ENCODE measurements at regions not wholly inside any gene's neighbourhood (a gene's known extent, or its start where the extent isn't known, plus 50 kb on each side); places are given as distances from the start of the nearest gene placed in this dataset.

DNA sequence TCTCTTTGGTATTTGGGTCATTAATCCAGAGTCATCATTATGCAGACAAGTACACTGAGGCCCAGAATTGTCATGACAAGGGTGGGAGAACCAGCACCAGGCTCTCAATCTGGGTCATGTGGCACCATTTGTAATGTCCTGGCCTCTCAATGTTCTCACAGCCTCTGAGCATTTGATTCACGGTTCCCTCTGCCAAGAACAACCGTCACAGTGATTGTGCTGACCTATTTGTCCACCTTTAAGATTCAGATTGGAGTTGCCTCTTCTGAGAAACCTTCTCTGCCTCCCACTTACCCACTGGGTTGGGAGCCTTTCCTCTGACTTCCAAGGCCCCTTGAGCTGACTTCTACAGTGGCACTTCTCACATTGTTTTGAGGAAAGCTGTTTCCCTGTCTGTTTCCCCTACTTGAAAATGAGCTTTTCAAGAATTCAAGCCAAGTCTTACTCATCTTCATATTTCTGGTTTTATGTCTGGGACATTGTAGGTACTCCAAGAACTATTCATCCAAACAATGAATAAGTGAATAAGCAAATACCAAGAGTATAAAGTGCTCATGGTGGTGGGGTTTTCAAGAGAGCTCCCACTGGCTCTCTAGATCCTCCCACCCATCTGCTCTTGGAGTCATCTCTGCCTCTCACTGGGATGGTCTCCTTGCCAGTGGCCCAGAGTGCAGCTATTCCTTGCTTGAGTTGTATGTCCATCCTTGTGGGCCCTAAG is 126.4 kb upstream of the E2F8 start:
- H3K27ac ChIP-seq: peak overlapping the region; percentile 33 to 40
- DNase-seq: peak in 1 of 2 donors; percentile 81
- H3K36me3 ChIP-seq: no peaks in the 10 kb centered on the region
- intact Hi-C loops (cut with DNase I; ENCODE audit: low total_unique reads): no loop called here
- H3K4me3 ChIP-seq: no peak overlapping the region
- peaks cover 0 to 20% (median 4%) of the 10 kb centered on the region in 4 donors for H3K4me1 ChIP-seq
- H3K9me3 ChIP-seq: no peaks in the 10 kb centered on the region
- no peak for TF ChIP-seq CTCF (IDR thresholded peaks at IDR 0.05)
- no peaks in the 10 kb centered on the region for H3K27me3 ChIP-seq

- DNase-seq: no peak
- Histone ChIP-seq H3K27ac (peak overlapping the region; percentile 33 to 50), H3K4me1 (peaks cover 0 to 17% (median 4%) of the 10 kb centered on the region in 4 donors), H3K9me3 (no peaks in the 10 kb centered on the region), H3K4me3 (no peak overlapping the region), H3K27me3 (peaks cover 0 to 3% of the 10 kb centered on the region in 2 donors), H3K36me3 (no peaks in the 10 kb centered on the region)
- intact Hi-C loops (cut with DNase I; ENCODE audit: low total_unique reads): no loop called here
- no peak for TF ChIP-seq CTCF (IDR thresholded peaks at IDR 0.05)
Measured at GRCh38 chr11:19365743-19366410, 125.1 kb upstream of the E2F8 start.

DNA sequence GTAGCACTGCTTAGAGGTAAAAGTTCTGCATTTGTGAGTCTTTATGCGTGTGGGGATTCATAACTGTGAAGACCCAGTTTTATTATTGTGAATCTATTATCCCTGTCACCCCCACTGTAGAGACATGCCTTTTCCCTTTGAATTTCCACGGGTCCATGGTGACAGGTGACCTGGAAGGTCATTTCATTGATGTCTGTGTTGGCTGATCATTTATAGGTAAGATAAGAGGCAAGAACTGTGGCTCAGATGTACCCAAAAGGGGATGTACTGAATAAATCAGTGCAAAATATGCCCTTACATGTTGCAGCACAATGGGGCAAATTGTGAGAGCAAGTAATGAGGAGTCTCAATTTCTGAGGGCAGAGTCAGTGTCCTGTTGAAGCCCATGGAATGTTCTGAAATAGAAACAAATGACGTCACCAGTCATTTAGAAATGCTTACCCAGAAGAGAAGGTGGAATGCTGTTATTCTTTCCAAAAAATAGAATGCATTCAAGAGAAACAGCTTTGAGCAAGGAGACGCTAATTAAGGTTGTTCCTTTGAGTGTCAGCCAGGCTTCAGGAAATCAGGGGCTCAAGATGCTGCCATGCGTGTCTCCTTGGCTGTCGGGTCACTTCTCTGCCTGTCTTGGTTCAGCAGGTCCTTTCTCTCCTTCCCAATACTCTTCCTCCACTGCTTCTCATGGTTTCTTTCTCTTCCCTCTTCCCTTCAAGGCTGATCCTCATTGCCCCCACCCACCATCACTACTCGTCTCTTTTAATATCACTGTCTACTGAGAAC is 118.7 kb upstream of the E2F8 start:
- no peak for TF ChIP-seq CTCF (IDR thresholded peaks at IDR 0.05)
- peaks cover 0 to 19% of the 10 kb centered on the region in 2 donors for H3K27me3 ChIP-seq
- H3K9me3 ChIP-seq: no peaks in the 10 kb centered on the region
- H3K36me3 ChIP-seq: no peaks in the 10 kb centered on the region
- intact Hi-C loops (cut with DNase I; ENCODE audit: low total_unique reads): no loop called here
- no peaks in the 10 kb centered on the region for H3K4me1 ChIP-seq
- H3K4me3 ChIP-seq: no peak overlapping the region
- no peak overlapping the region for H3K27ac ChIP-seq
- DNase-seq: no peak

GRCh38 chr11:19357943-19358342 is 117.2 kb upstream of the E2F8 start:
- Histone ChIP-seq H3K36me3 (no peaks in the 10 kb centered on the region), H3K27ac (no peak overlapping the region), H3K9me3 (no peaks in the 10 kb centered on the region), H3K27me3 (peaks cover 0 to 22% of the 10 kb centered on the region in 2 donors), H3K4me1 (no peaks in the 10 kb centered on the region), H3K4me3 (no peak overlapping the region)
- intact Hi-C loops (cut with DNase I; ENCODE audit: low total_unique reads): no loop called here
- no peak for TF ChIP-seq CTCF (IDR thresholded peaks at IDR 0.05)
- DNase-seq: no peak

DNA sequence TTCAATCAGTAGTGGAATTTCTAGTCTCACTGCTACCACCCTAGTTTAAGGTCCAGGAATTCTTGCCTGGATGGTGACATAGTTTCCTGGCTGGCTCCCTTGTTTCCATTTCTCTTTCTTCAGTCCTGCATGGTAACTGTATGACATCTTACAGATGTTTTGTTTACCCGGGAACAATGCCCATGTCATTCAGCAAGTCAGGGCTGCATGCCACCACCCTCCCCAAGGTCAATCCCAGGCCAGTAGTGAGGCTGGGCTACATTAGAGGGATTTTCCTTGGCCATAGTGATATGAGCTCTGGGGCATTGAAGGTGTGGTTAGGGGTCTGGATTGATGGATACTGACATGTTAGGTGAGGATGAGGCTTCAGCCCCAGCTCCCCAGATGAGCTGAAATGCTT is 114.9 kb upstream of the E2F8 start:
- no peak for TF ChIP-seq CTCF (IDR thresholded peaks at IDR 0.05)
- no peaks in the 10 kb centered on the region for H3K36me3 ChIP-seq

More for the DNA sequence above, 114.9 kb upstream of the E2F8 start:
- DNase-seq: no peak
- intact Hi-C loops (cut with DNase I; ENCODE audit: low total_unique reads): no loop called here
- no peak overlapping the region for H3K27ac ChIP-seq
- no peaks in the 10 kb centered on the region for H3K4me1 ChIP-seq
- H3K4me3 ChIP-seq: no peak overlapping the region
- H3K9me3 ChIP-seq: no peaks in the 10 kb centered on the region
- peaks cover 0 to 39% of the 10 kb centered on the region in 2 donors for H3K27me3 ChIP-seq

Measured in tibial artery (tissue), 4 donors.